ENCODE measurements at regions not wholly inside any gene's neighbourhood (a gene's known extent, or its start where the extent isn't known, plus 50 kb on each side); places are given as distances from the start of the nearest gene placed in this dataset.

GRCh38 chr4:10760086-10760485 is 75.5 kb upstream of the CLNK start:
- H3K79me2 ChIP-seq (ENCODE audit: insufficient read depth, low read depth, low read length) = no peaks in the 10 kb centered on the region
- H4K20me1 ChIP-seq (ENCODE audit: insufficient read depth, low read length) = no peaks in the 10 kb centered on the region
- no peak overlapping the region for H3K4me2 ChIP-seq (ENCODE audit: low read length)
- H3K4me3 ChIP-seq (ENCODE audit: low read depth, low read length, poor library complexity, severe bottlenecking) = no peak overlapping the region
- no peak for DNase-seq (ENCODE audit: low spot score)
- CTCF ChIA-PET (ENCODE audit: unreplicated experiment) = no interaction called here
- H3K36me3 ChIP-seq (ENCODE audit: insufficient read depth, low read length) = no peaks in the 10 kb centered on the region
- no peaks in the 10 kb centered on the region for H3K9me3 ChIP-seq (ENCODE audit: low read length)
- H3K9me2 ChIP-seq (ENCODE audit: insufficient read depth, low read length) = no peaks in the 10 kb centered on the region
- no peak for TF ChIP-seq CTCF (conservative IDR thresholded peaks at IDR 0.05; ENCODE audit: low read length)
- TF ChIP-seq EZH2phosphoT487 (IDR thresholded peaks at IDR 0.05; ENCODE audit: borderline replicate concordance, low read depth, low read length) = no peak
- BruUV-seq (replicated peaks) = no TSS peak
- no peak overlapping the region for H2AFZ ChIP-seq (ENCODE audit: low read length)
- POLR2A ChIA-PET = interaction anchor here (0.5 kb wide), 1 partner anchor 418 kb away, joined by 3 read pairs; no protein-coding TSS in a partner anchor
- no peaks in the 10 kb centered on the region for H3K4me1 ChIP-seq (ENCODE audit: insufficient read depth, low read length, poor library complexity, severe bottlenecking)
- intact Hi-C loops (cut with micrococcal nuclease; ENCODE audit: unreplicated experiment) = no loop called here
- no peak overlapping the region for H3K27ac ChIP-seq (ENCODE audit: low read depth, low read length, poor library complexity, severe bottlenecking)

GRCh38 chr4:10758906-10759305 is 74.3 kb upstream of the CLNK start:
- H3K4me2 ChIP-seq (ENCODE audit: low read length) = no peak overlapping the region
- H3K36me3 ChIP-seq (ENCODE audit: insufficient read depth, low read length) = no peaks in the 10 kb centered on the region
- no peak for DNase-seq (ENCODE audit: low spot score)
- no peak overlapping the region for H2AFZ ChIP-seq (ENCODE audit: low read length)
- H3K27ac ChIP-seq (ENCODE audit: low read depth, low read length, poor library complexity, severe bottlenecking) = no peak overlapping the region
- CTCF ChIA-PET (ENCODE audit: unreplicated experiment) = no interaction called here
- no peak overlapping the region for H3K4me3 ChIP-seq (ENCODE audit: low read depth, low read length, poor library complexity, severe bottlenecking)
- intact Hi-C loops (cut with micrococcal nuclease; ENCODE audit: unreplicated experiment) = no loop called here
- no peaks in the 10 kb centered on the region for H3K79me2 ChIP-seq (ENCODE audit: insufficient read depth, low read depth, low read length)
- no peaks in the 10 kb centered on the region for H3K9me3 ChIP-seq (ENCODE audit: low read length)
- no peaks in the 10 kb centered on the region for H3K9me2 ChIP-seq (ENCODE audit: insufficient read depth, low read length)
- no peaks in the 10 kb centered on the region for H4K20me1 ChIP-seq (ENCODE audit: insufficient read depth, low read length)
- TF ChIP-seq CTCF (conservative IDR thresholded peaks at IDR 0.05; ENCODE audit: low read length) (no peak), EZH2phosphoT487 (IDR thresholded peaks at IDR 0.05; ENCODE audit: borderline replicate concordance, low read depth, low read length) (no peak)
- BruUV-seq (replicated peaks) = no TSS peak
- POLR2A ChIA-PET = interaction anchor here (0.7 kb wide), 1 partner anchor 10 kb away, joined by 3 read pairs; no protein-coding TSS in a partner anchor
- H3K4me1 ChIP-seq (ENCODE audit: insufficient read depth, low read length, poor library complexity, severe bottlenecking) = no peaks in the 10 kb centered on the region

- CTCF ChIA-PET (ENCODE audit: unreplicated experiment) = no interaction called here
- no peak for DNase-seq (ENCODE audit: low spot score)
- POLR2A ChIA-PET = no interaction called here
- Histone ChIP-seq H3K36me3 (ENCODE audit: insufficient read depth, low read length) (no peaks in the 10 kb centered on the region), H3K27ac (ENCODE audit: low read depth, low read length, poor library complexity, severe bottlenecking) (no peak overlapping the region), H3K79me2 (ENCODE audit: insufficient read depth, low read depth, low read length) (no peaks in the 10 kb centered on the region), H4K20me1 (ENCODE audit: insufficient read depth, low read length) (no peaks in the 10 kb centered on the region), H3K4me2 (ENCODE audit: low read length) (no peak overlapping the region), H3K4me1 (ENCODE audit: insufficient read depth, low read length, poor library complexity, severe bottlenecking) (no peaks in the 10 kb centered on the region), H3K9me2 (ENCODE audit: insufficient read depth, low read length) (no peaks in the 10 kb centered on the region), H2AFZ (ENCODE audit: low read length) (no peak overlapping the region), H3K9me3 (ENCODE audit: low read length) (no peaks in the 10 kb centered on the region), H3K4me3 (ENCODE audit: low read depth, low read length, poor library complexity, severe bottlenecking) (no peak overlapping the region)
- intact Hi-C loops (cut with micrococcal nuclease; ENCODE audit: unreplicated experiment) = no loop called here
- TF ChIP-seq EZH2phosphoT487 (IDR thresholded peaks at IDR 0.05; ENCODE audit: borderline replicate concordance, low read depth, low read length) (no peak), CTCF (conservative IDR thresholded peaks at IDR 0.05; ENCODE audit: low read length) (no peak)
- no TSS peak for BruUV-seq (replicated peaks)
Measured at GRCh38 chr4:10753856-10754402, 69.4 kb upstream of the CLNK start.
